Anterior cingulate cortex (tissue), 58 donors: ENCODE measurements at regions not wholly inside any gene's neighbourhood (a gene's known extent, or its start where the extent isn't known, plus 50 kb on each side); places are given as distances from the start of the nearest gene placed in this dataset.
"Not testable (repeated sequence)": the region's sequence is repeated elsewhere in the genome, so short reads cannot be mapped to it uniquely, and the experiment has no call there.

Experiments
- DNase-seq, 58 donors: peaks; one replicate each; lab custom pipeline; 2025; lab: John Stamatoyannopoulos, UW

- DNase-seq = no peak
These were observed 56.7 kb upstream of the LPAR1 start for GRCh38 chr9:111094958-111095357.

- DNase-seq = no peak
These were observed 56.2 kb upstream of the LPAR1 start for GRCh38 chr9:111094433-111094924.

GRCh38 chr9:111092167-111092566, 53.9 kb upstream of the LPAR1 start:
- DNase-seq = not testable (repeated sequence)
